Heart left ventricle (tissue), 16 donors: ENCODE measurements at regions not wholly inside any gene's neighbourhood (a gene's known extent, or its start where the extent isn't known, plus 50 kb on each side); places are given as distances from the start of the nearest gene placed in this dataset.

ENCODE experiments used
- ATAC-seq, 4 donors: fragments of 200-7000 bp; cut with Tn5 transposase; one replicate each; pipeline ENCODE4 v1.9.1; 2020 to 2022; ENCODE audit warnings: moderate library complexity in 4 of 4, mild to moderate bottlenecking in 3 of 4, moderate number of reproducible peaks in 1 of 4
- DNase-seq, 5 donors: peaks; one replicate each; pipeline ENCODE4 v3.0.0-alpha.2; 2020
- H3K27ac ChIP-seq, 12 donors: fragments of 200-600 bp; sonication (generic) in 4 of 12; one replicate each; pipeline versions ENCODE4 v1.5.0 to v1.8.0; 2016 to 2022; ENCODE audit warnings: mild to moderate bottlenecking in 2 of 12
- H3K27me3 ChIP-seq, 9 donors: fragments of 200-600 bp; sonication (generic) in 2 of 9; one replicate each; pipeline versions ENCODE4 v1.5.1 to v1.8.0; 2016 to 2022; ENCODE audit warnings: mild to moderate bottlenecking in 3 of 9
- H3K36me3 ChIP-seq, 9 donors: fragments of 200-600 bp; sonication (generic) in 2 of 9; one replicate each; pipeline versions ENCODE4 v1.5.0 to v1.8.0; 2018 to 2022; ENCODE audit warnings: mild to moderate bottlenecking in 2 of 9
- H3K4me1 ChIP-seq, 12 donors: fragments of 200-600 bp; sonication (generic) in 4 of 12; one replicate each; pipeline versions ENCODE4 v1.5.0 to v1.8.0; 2016 to 2022; ENCODE audit warnings: mild to moderate bottlenecking in 3 of 12
- H3K4me3 ChIP-seq, 12 donors: fragments of 200-600 bp; sonication (generic) in 4 of 12; one replicate each; pipeline versions ENCODE4 v1.5.0 to v1.8.0; 2017 to 2022; ENCODE audit warnings: mild to moderate bottlenecking in 9 of 12, moderate library complexity in 4 of 12
- H3K9me3 ChIP-seq, 12 donors: fragments of 200-600 bp; sonication (generic) in 4 of 12; one replicate each; pipeline versions ENCODE4 v1.5.0 to v1.8.0; 2016 to 2022; ENCODE audit warnings: mild to moderate bottlenecking in 1 of 12
- POLR2A ChIP-seq, 2 donors: fragments of 450-650 bp; IDR thresholded peaks; one replicate each; pipeline ENCODE4 v1.6.1; 2017; ENCODE audit warnings: antibody characterized with exemption in 2 of 2, mild to moderate bottlenecking in 2 of 2, moderate library complexity in 2 of 2
- WGBS, 4 donors: extraction: QIAGEN DNeasy Blood & Tissue Kit in 2 of 4; methylation state at CpG; one replicate each; pipeline versions ENCODE4 v1.1.5 to v1.1.7; 2013 to 2018; 5-methylcytosine and 5-hydroxymethylcytosine counted together
- intact Hi-C, 10 donors: fragments of 100-400 bp; cut with DNase I; formaldehyde crosslinking; loops; one replicate each; pipeline versions ENCODE4 v1.11.1 to v1.14.2; 2022
- TF ChIP-seq, protein P1 (sequence below), 12 donors: fragments of 200-600 bp; sonication (generic) in 4 of 12; IDR thresholded peaks; one replicate each; pipeline versions ENCODE4 v1.5.0 to v1.8.0; 2018 to 2022; ENCODE audit warnings: antibody characterized with exemption in 12 of 12, mild to moderate bottlenecking in 5 of 12
- donor health status: ischemic (EF 13 %, LVEDD 7.1; RV severe dilation, severe dysfunction).
- donor health status: healthy with polysubstance abuse.
- donor health status: DM: no; HTN: yes; CAD: no.
- donor health status: DM: no; HTN: no; CAD: no.
- donor health status: ischemic (EF 25% LVEDD 6.9; RV normal size, moderate dysfunction).
- donor health status: ischemic (EF 25% LVEDD 5.7; RV mildly dilated, moderate dysfunction).
- donor health status: healthy.
- donor health status: DM: yes; HTN: yes; CAD: no.
- donor health status: ischemic (EF 35%, LVEDD 5.7; RV mildly dilated, moderate dysfunction).
- donor health status: nonischemic (EF 11% LVEDD 7.7; RV severe dilation, severe dysfunction).
- donor health status: DM: yes; HTN: yes; CAD: no.
- donor health status: PGD.
- donor health status: ischemic (EF 29% LVEDD 5.4; RV normal size, mild dysfunction).
- donor health status: nonischemic (EF 23%, LVEDD 6.1; RV moderate dilation, normal function).

DNA sequence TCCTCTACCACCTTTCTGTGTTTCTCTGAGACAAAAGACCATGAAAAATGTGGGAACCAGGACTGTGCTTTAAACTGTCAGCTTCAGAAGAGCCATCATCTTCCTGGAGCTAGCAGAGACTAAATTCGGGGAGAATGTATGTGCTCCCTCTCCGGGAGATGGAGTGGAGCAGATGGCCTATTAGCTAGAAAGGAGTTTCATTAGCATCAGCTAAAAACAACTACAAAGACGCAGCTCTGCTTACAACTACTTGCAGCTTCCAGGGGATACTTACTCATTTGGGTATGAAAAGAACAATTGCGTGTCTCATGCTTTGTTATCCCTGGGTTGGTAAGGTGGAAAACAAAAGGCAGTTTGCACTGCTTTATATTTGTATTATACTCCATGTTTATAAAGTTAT, 159.6 kb downstream of the MFSD1 start:
- ATAC-seq (no peak), DNase-seq (no peak)
- Histone ChIP-seq H3K4me3 (no peak overlapping the region), H3K9me3 (no peaks in the 10 kb centered on the region), H3K27ac (no peak overlapping the region), H3K36me3 (no peaks in the 10 kb centered on the region), H3K4me1 (no peaks in the 10 kb centered on the region), H3K27me3 (no peaks in the 10 kb centered on the region)
- WGBS, 4 donors, result 57 to 74% (median 67%) methylated on average over 4 of the region's 4 CpGs
- TF ChIP-seq POLR2A (IDR thresholded peaks at IDR 0.05), result no peak
- TF ChIP-seq, protein P1, sequence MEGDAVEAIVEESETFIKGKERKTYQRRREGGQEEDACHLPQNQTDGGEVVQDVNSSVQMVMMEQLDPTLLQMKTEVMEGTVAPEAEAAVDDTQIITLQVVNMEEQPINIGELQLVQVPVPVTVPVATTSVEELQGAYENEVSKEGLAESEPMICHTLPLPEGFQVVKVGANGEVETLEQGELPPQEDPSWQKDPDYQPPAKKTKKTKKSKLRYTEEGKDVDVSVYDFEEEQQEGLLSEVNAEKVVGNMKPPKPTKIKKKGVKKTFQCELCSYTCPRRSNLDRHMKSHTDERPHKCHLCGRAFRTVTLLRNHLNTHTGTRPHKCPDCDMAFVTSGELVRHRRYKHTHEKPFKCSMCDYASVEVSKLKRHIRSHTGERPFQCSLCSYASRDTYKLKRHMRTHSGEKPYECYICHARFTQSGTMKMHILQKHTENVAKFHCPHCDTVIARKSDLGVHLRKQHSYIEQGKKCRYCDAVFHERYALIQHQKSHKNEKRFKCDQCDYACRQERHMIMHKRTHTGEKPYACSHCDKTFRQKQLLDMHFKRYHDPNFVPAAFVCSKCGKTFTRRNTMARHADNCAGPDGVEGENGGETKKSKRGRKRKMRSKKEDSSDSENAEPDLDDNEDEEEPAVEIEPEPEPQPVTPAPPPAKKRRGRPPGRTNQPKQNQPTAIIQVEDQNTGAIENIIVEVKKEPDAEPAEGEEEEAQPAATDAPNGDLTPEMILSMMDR (IDR thresholded peaks at IDR 0.05), result no peak
- intact Hi-C loops, result no loop called here

DNA sequence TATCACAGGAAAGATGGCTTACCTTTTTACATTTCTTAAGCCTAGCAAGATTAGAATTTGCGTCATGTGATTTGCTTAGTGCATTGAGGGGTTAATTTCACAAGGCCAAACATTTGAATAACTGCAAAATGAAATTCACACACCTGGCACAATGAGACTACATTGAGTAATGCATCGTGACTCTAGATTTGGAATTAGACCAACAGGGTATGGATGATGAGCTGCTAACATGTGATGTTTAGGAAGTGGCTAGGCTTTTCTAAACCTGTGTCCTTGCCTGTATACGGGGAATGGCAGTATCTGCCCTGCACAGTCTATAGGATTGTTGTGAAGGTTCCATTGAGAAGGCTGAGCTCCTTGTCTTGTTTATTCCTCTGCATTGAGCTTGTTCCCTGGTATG, 160.1 kb downstream of the MFSD1 start:
- intact Hi-C loops, result no loop called here
- Histone ChIP-seq H3K4me1 (no peaks in the 10 kb centered on the region), H3K36me3 (no peaks in the 10 kb centered on the region), H3K9me3 (no peaks in the 10 kb centered on the region), H3K4me3 (no peak overlapping the region), H3K27ac (no peak overlapping the region), H3K27me3 (no peaks in the 10 kb centered on the region)
- no peak for ATAC-seq
- no peak for TF ChIP-seq POLR2A (IDR thresholded peaks at IDR 0.05)
- TF ChIP-seq, protein P1 (IDR thresholded peaks at IDR 0.05), result no peak
- 70 to 74% (median 73%) methylated on average over 3 of the region's 3 CpGs for WGBS, 4 donors
- DNase-seq, result no peak

DNA sequence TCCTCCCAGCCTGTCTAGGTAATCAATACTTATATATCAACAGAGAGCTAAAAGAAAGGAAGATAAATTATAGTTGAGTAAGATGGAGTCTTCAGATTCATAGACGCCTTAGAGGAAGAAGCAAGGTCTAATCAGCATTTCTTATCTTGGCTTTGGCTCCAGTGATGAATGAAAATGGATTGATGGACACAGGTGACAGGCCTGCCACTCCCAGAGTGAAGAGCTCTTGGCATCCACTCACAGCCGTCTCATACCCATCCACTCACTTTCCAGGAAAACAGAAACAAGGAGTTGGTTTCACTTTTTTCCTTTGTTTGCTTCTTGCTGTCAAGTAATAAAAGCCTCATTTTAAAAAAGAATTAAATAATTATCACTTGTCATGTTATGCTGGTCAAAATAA, 168.2 kb downstream of the MFSD1 start:
- Histone ChIP-seq H3K9me3 (no peaks in the 10 kb centered on the region), H3K36me3 (no peaks in the 10 kb centered on the region), H3K4me3 (no peak overlapping the region), H3K27ac (no peak overlapping the region), H3K4me1 (no peaks in the 10 kb centered on the region), H3K27me3 (no peaks in the 10 kb centered on the region)
- DNase-seq (no peak), ATAC-seq (no peak)
- WGBS, 4 donors, result 50 to 63% (median 56%) methylated on average over 2 of the region's 2 CpGs
- TF ChIP-seq POLR2A (IDR thresholded peaks at IDR 0.05), result no peak
- TF ChIP-seq, protein P1 (IDR thresholded peaks at IDR 0.05), result no peak
- intact Hi-C loops, result no loop called here

DNA sequence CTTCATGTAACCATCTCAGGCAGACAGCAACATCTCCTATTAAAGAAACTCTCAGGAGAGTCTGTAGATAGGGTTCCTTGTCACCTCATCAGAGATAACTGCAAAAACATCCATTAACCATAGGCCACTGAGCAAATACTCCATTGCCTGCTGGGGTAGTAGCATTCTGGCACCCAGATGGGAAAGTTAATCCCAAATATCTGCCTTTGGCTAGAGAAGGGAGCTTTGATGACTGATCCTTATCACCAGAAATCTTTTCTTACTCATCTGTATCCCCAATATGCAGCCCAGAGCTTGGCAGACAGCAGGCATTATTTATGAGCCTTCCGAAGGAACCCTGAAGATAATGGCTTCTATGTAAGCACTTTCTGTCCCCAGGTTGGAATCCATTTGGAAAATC, 173.1 kb downstream of the MFSD1 start:
- no peaks in the 10 kb centered on the region for H3K27me3 ChIP-seq
- H3K36me3 ChIP-seq, result no peaks in the 10 kb centered on the region
- DNase-seq (no peak), ATAC-seq (no peak)
- no peak overlapping the region for H3K4me3 ChIP-seq
- H3K27ac ChIP-seq, result no peak overlapping the region
- TF ChIP-seq, protein P1 (IDR thresholded peaks at IDR 0.05), result no peak
- no peaks in the 10 kb centered on the region for H3K4me1 ChIP-seq
- intact Hi-C loops, result no loop called here
- H3K9me3 ChIP-seq, result no peaks in the 10 kb centered on the region
- 70 to 96% (median 79%) methylated on average over 1 of the region's 1 CpG for WGBS, 4 donors
